ENCODE measurements at regions not wholly inside any gene's neighbourhood (a gene's known extent, or its start where the extent isn't known, plus 50 kb on each side); places are given as distances from the start of the nearest gene placed in this dataset.

- Histone ChIP-seq H3K27ac (ENCODE audit: low read depth in 2 of 2, low read length in 2 of 2) (no peak overlapping the region), H3K4me1 (ENCODE audit: control insufficient read depth in 2 of 2, insufficient read depth in 2 of 2, low read length in 2 of 2) (no peaks in the 10 kb centered on the region), H3K9ac (ENCODE audit: low read depth in 1 of 2, low read length in 2 of 2) (no peak overlapping the region), H3K9me3 (ENCODE audit: control insufficient read depth in 2 of 2, low read length in 2 of 2) (no peaks in the 10 kb centered on the region), H3K4me3 (ENCODE audit: low read length in 2 of 2) (no peak overlapping the region), H3K27me3 (ENCODE audit: control insufficient read depth in 2 of 2, insufficient read depth in 2 of 2, low read length in 2 of 2) (no peaks in the 10 kb centered on the region), H3K36me3 (ENCODE audit: control insufficient read depth in 2 of 2, insufficient read depth in 2 of 2, low read length in 2 of 2) (no peaks in the 10 kb centered on the region)
Observed at GRCh38 chr4:126776361-126776760, 856.4 kb upstream of the INTU start.

- H3K27me3 ChIP-seq (ENCODE audit: control insufficient read depth in 2 of 2, insufficient read depth in 2 of 2, low read length in 2 of 2), result no peaks in the 10 kb centered on the region
- no peaks in the 10 kb centered on the region for H3K36me3 ChIP-seq (ENCODE audit: control insufficient read depth in 2 of 2, insufficient read depth in 2 of 2, low read length in 2 of 2)
- no peak overlapping the region for H3K27ac ChIP-seq (ENCODE audit: low read depth in 2 of 2, low read length in 2 of 2)
- no peaks in the 10 kb centered on the region for H3K4me1 ChIP-seq (ENCODE audit: control insufficient read depth in 2 of 2, insufficient read depth in 2 of 2, low read length in 2 of 2)
- H3K4me3 ChIP-seq (ENCODE audit: low read length in 2 of 2), result no peak overlapping the region
- H3K9me3 ChIP-seq (ENCODE audit: control insufficient read depth in 2 of 2, low read length in 2 of 2), result no peaks in the 10 kb centered on the region
- H3K9ac ChIP-seq (ENCODE audit: low read depth in 1 of 2, low read length in 2 of 2), result no peak overlapping the region
Observed at GRCh38 chr4:126777649-126778048, 855.1 kb upstream of the INTU start.

- H3K4me3 ChIP-seq (ENCODE audit: low read length in 2 of 2), result no peak overlapping the region
- H3K36me3 ChIP-seq (ENCODE audit: control insufficient read depth in 2 of 2, insufficient read depth in 2 of 2, low read length in 2 of 2), result no peaks in the 10 kb centered on the region
- no peaks in the 10 kb centered on the region for H3K27me3 ChIP-seq (ENCODE audit: control insufficient read depth in 2 of 2, insufficient read depth in 2 of 2, low read length in 2 of 2)
- H3K9ac ChIP-seq (ENCODE audit: low read depth in 1 of 2, low read length in 2 of 2), result no peak overlapping the region
- H3K4me1 ChIP-seq (ENCODE audit: control insufficient read depth in 2 of 2, insufficient read depth in 2 of 2, low read length in 2 of 2), result no peaks in the 10 kb centered on the region
- H3K9me3 ChIP-seq (ENCODE audit: control insufficient read depth in 2 of 2, low read length in 2 of 2), result no peaks in the 10 kb centered on the region
- no peak overlapping the region for H3K27ac ChIP-seq (ENCODE audit: low read depth in 2 of 2, low read length in 2 of 2)
Observed at GRCh38 chr4:126778348-126778747, 854.4 kb upstream of the INTU start.

GRCh38 chr4:126779001-126779400 is 853.8 kb upstream of the INTU start:
- Histone ChIP-seq H3K27ac (ENCODE audit: low read depth in 2 of 2, low read length in 2 of 2) (no peak overlapping the region), H3K9ac (ENCODE audit: low read depth in 1 of 2, low read length in 2 of 2) (no peak overlapping the region), H3K36me3 (ENCODE audit: control insufficient read depth in 2 of 2, insufficient read depth in 2 of 2, low read length in 2 of 2) (no peaks in the 10 kb centered on the region), H3K27me3 (ENCODE audit: control insufficient read depth in 2 of 2, insufficient read depth in 2 of 2, low read length in 2 of 2) (no peaks in the 10 kb centered on the region), H3K4me1 (ENCODE audit: control insufficient read depth in 2 of 2, insufficient read depth in 2 of 2, low read length in 2 of 2) (no peaks in the 10 kb centered on the region), H3K9me3 (ENCODE audit: control insufficient read depth in 2 of 2, low read length in 2 of 2) (no peaks in the 10 kb centered on the region), H3K4me3 (ENCODE audit: low read length in 2 of 2) (no peak overlapping the region)

GRCh38 chr4:126779436-126780166 is 853.2 kb upstream of the INTU start:
- Histone ChIP-seq H3K36me3 (ENCODE audit: control insufficient read depth in 2 of 2, insufficient read depth in 2 of 2, low read length in 2 of 2) (no peaks in the 10 kb centered on the region), H3K9me3 (ENCODE audit: control insufficient read depth in 2 of 2, low read length in 2 of 2) (no peaks in the 10 kb centered on the region), H3K9ac (ENCODE audit: low read depth in 1 of 2, low read length in 2 of 2) (no peak overlapping the region), H3K4me3 (ENCODE audit: low read length in 2 of 2) (no peak overlapping the region), H3K27ac (ENCODE audit: low read depth in 2 of 2, low read length in 2 of 2) (no peak overlapping the region), H3K4me1 (ENCODE audit: control insufficient read depth in 2 of 2, insufficient read depth in 2 of 2, low read length in 2 of 2) (no peaks in the 10 kb centered on the region), H3K27me3 (ENCODE audit: control insufficient read depth in 2 of 2, insufficient read depth in 2 of 2, low read length in 2 of 2) (no peaks in the 10 kb centered on the region)

GRCh38 chr4:126783191-126783590 is 849.6 kb upstream of the INTU start:
- Histone ChIP-seq H3K4me3 (ENCODE audit: low read length in 2 of 2) (no peak overlapping the region), H3K4me1 (ENCODE audit: control insufficient read depth in 2 of 2, insufficient read depth in 2 of 2, low read length in 2 of 2) (no peaks in the 10 kb centered on the region), H3K9me3 (ENCODE audit: control insufficient read depth in 2 of 2, low read length in 2 of 2) (no peaks in the 10 kb centered on the region), H3K27ac (ENCODE audit: low read depth in 2 of 2, low read length in 2 of 2) (no peak overlapping the region), H3K36me3 (ENCODE audit: control insufficient read depth in 2 of 2, insufficient read depth in 2 of 2, low read length in 2 of 2) (no peaks in the 10 kb centered on the region), H3K27me3 (ENCODE audit: control insufficient read depth in 2 of 2, insufficient read depth in 2 of 2, low read length in 2 of 2) (no peaks in the 10 kb centered on the region), H3K9ac (ENCODE audit: low read depth in 1 of 2, low read length in 2 of 2) (no peak overlapping the region)

- no peak overlapping the region for H3K4me3 ChIP-seq (ENCODE audit: low read length in 2 of 2)
- H3K9ac ChIP-seq (ENCODE audit: low read depth in 1 of 2, low read length in 2 of 2), result no peak overlapping the region
- no peaks in the 10 kb centered on the region for H3K36me3 ChIP-seq (ENCODE audit: control insufficient read depth in 2 of 2, insufficient read depth in 2 of 2, low read length in 2 of 2)
- H3K9me3 ChIP-seq (ENCODE audit: control insufficient read depth in 2 of 2, low read length in 2 of 2), result no peaks in the 10 kb centered on the region
- H3K4me1 ChIP-seq (ENCODE audit: control insufficient read depth in 2 of 2, insufficient read depth in 2 of 2, low read length in 2 of 2), result no peaks in the 10 kb centered on the region
- H3K27me3 ChIP-seq (ENCODE audit: control insufficient read depth in 2 of 2, insufficient read depth in 2 of 2, low read length in 2 of 2), result no peaks in the 10 kb centered on the region
- H3K27ac ChIP-seq (ENCODE audit: low read depth in 2 of 2, low read length in 2 of 2), result no peak overlapping the region
Observed at GRCh38 chr4:126784966-126785580, 847.7 kb upstream of the INTU start.

GRCh38 chr4:126790633-126791032 is 842.1 kb upstream of the INTU start:
- no peak overlapping the region for H3K4me3 ChIP-seq (ENCODE audit: low read length in 2 of 2)
- no peak overlapping the region for H3K9ac ChIP-seq (ENCODE audit: low read depth in 1 of 2, low read length in 2 of 2)
- no peak overlapping the region for H3K27ac ChIP-seq (ENCODE audit: low read depth in 2 of 2, low read length in 2 of 2)
- no peaks in the 10 kb centered on the region for H3K36me3 ChIP-seq (ENCODE audit: control insufficient read depth in 2 of 2, insufficient read depth in 2 of 2, low read length in 2 of 2)
- H3K9me3 ChIP-seq (ENCODE audit: control insufficient read depth in 2 of 2, low read length in 2 of 2), result no peaks in the 10 kb centered on the region
- H3K27me3 ChIP-seq (ENCODE audit: control insufficient read depth in 2 of 2, insufficient read depth in 2 of 2, low read length in 2 of 2), result no peaks in the 10 kb centered on the region
- H3K4me1 ChIP-seq (ENCODE audit: control insufficient read depth in 2 of 2, insufficient read depth in 2 of 2, low read length in 2 of 2), result no peaks in the 10 kb centered on the region

- H3K27me3 ChIP-seq (ENCODE audit: control insufficient read depth in 2 of 2, insufficient read depth in 2 of 2, low read length in 2 of 2), result no peaks in the 10 kb centered on the region
- H3K4me1 ChIP-seq (ENCODE audit: control insufficient read depth in 2 of 2, insufficient read depth in 2 of 2, low read length in 2 of 2), result no peaks in the 10 kb centered on the region
- H3K9me3 ChIP-seq (ENCODE audit: control insufficient read depth in 2 of 2, low read length in 2 of 2), result no peaks in the 10 kb centered on the region
- H3K4me3 ChIP-seq (ENCODE audit: low read length in 2 of 2), result no peak overlapping the region
- no peak overlapping the region for H3K9ac ChIP-seq (ENCODE audit: low read depth in 1 of 2, low read length in 2 of 2)
- H3K36me3 ChIP-seq (ENCODE audit: control insufficient read depth in 2 of 2, insufficient read depth in 2 of 2, low read length in 2 of 2), result no peaks in the 10 kb centered on the region
- no peak overlapping the region for H3K27ac ChIP-seq (ENCODE audit: low read depth in 2 of 2, low read length in 2 of 2)
Observed at GRCh38 chr4:126794363-126794762, 838.4 kb upstream of the INTU start.

- no peaks in the 10 kb centered on the region for H3K27me3 ChIP-seq (ENCODE audit: control insufficient read depth in 2 of 2, insufficient read depth in 2 of 2, low read length in 2 of 2)
- H3K4me1 ChIP-seq (ENCODE audit: control insufficient read depth in 2 of 2, insufficient read depth in 2 of 2, low read length in 2 of 2), result no peaks in the 10 kb centered on the region
- no peaks in the 10 kb centered on the region for H3K36me3 ChIP-seq (ENCODE audit: control insufficient read depth in 2 of 2, insufficient read depth in 2 of 2, low read length in 2 of 2)
- no peak overlapping the region for H3K9ac ChIP-seq (ENCODE audit: low read depth in 1 of 2, low read length in 2 of 2)
- no peak overlapping the region for H3K4me3 ChIP-seq (ENCODE audit: low read length in 2 of 2)
- no peaks in the 10 kb centered on the region for H3K9me3 ChIP-seq (ENCODE audit: control insufficient read depth in 2 of 2, low read length in 2 of 2)
- H3K27ac ChIP-seq (ENCODE audit: low read depth in 2 of 2, low read length in 2 of 2), result no peak overlapping the region
Observed at GRCh38 chr4:126798214-126798613, 834.5 kb upstream of the INTU start.

All from mucosa of rectum (tissue), 2 donors.